ENCODE measurements at regions not wholly inside any gene's neighbourhood (a gene's known extent, or its start where the extent isn't known, plus 50 kb on each side); places are given as distances from the start of the nearest gene placed in this dataset.
"Not testable (repeated sequence)": the region's sequence is repeated elsewhere in the genome, so short reads cannot be mapped to it uniquely, and the experiment has no call there.

GRCh38 chr4:77268108-77268507 lies 111.1 kb downstream of the CCNG2 start:
- Mint-ChIP-seq H3K27me3 (ENCODE audit: insufficient read depth, unreplicated experiment) (no peaks in the 10 kb centered on the region), H3K9me3 (ENCODE audit: unreplicated experiment) (peaks cover 21% of the 10 kb centered on the region), H3K4me3 (ENCODE audit: unreplicated experiment) (no peak overlapping the region), H3K4me1 (ENCODE audit: low read depth, unreplicated experiment) (peaks cover 12% of the 10 kb centered on the region), H3K27ac (ENCODE audit: unreplicated experiment) (no peak overlapping the region), H3K36me3 (ENCODE audit: insufficient read depth, unreplicated experiment) (no peaks in the 10 kb centered on the region)
- no peak for TF ChIP-seq CTCF (IDR thresholded peaks at IDR 0.05; ENCODE audit: insufficient read depth in 1 of 2, low read depth in 1 of 2, low read length in 1 of 2, severe bottlenecking in 1 of 2, unreplicated experiment in 1 of 2)
- BruUV-seq (replicated peaks): no TSS peak
- Histone ChIP-seq H3K9me3 (peaks cover 13% of the 10 kb centered on the region), H3K36me3 (ENCODE audit: control insufficient read depth, insufficient read depth, low read length) (no peaks in the 10 kb centered on the region), H3K4me3 (ENCODE audit: low read depth, low read length) (no peak overlapping the region), H3K4me1 (peaks cover 10% of the 10 kb centered on the region; the same call in 1 of the 2 replicates), H3K27me3 (replicated peaks; ENCODE audit: control insufficient read depth, insufficient read depth, low read length) (no peaks in the 10 kb centered on the region)
- intact Hi-C loops (cut with micrococcal nuclease; ENCODE audit: unreplicated experiment): no loop called here
- ChIA-PET CTCF (no interaction called here), POLR2A (no interaction called here)
- no peak for DNase-seq

- no peaks in the 10 kb centered on the region for H3K36me3 ChIP-seq (ENCODE audit: control insufficient read depth, insufficient read depth, low read length)
- ChIA-PET CTCF (no interaction called here), POLR2A (no interaction called here)
- TF ChIP-seq CTCF (IDR thresholded peaks at IDR 0.05; ENCODE audit: insufficient read depth in 1 of 2, low read depth in 1 of 2, low read length in 1 of 2, severe bottlenecking in 1 of 2, unreplicated experiment in 1 of 2): no peak
- peaks cover 8% of the 10 kb centered on the region for H3K9me3 ChIP-seq
- no peak for DNase-seq
- Mint-ChIP-seq H3K4me1 (ENCODE audit: low read depth, unreplicated experiment) (no peaks in the 10 kb centered on the region), H3K27ac (ENCODE audit: unreplicated experiment) (no peak overlapping the region), H3K27me3 (ENCODE audit: insufficient read depth, unreplicated experiment) (no peaks in the 10 kb centered on the region), H3K4me3 (ENCODE audit: unreplicated experiment) (no peak overlapping the region), H3K9me3 (ENCODE audit: unreplicated experiment) (peaks cover 13% of the 10 kb centered on the region), H3K36me3 (ENCODE audit: insufficient read depth, unreplicated experiment) (no peaks in the 10 kb centered on the region)
- H3K4me3 ChIP-seq (ENCODE audit: low read depth, low read length): no peak overlapping the region
- BruUV-seq (replicated peaks): no TSS peak
- H3K4me1 ChIP-seq: 0 out of 2 replicates have a peak, but pooled peaks cover 3% of the 10 kb centered on the region
- intact Hi-C loops (cut with micrococcal nuclease; ENCODE audit: unreplicated experiment): no loop called here
- no peaks in the 10 kb centered on the region for H3K27me3 ChIP-seq (replicated peaks; ENCODE audit: control insufficient read depth, insufficient read depth, low read length)
Observed at GRCh38 chr4:77269505-77269904, 112.5 kb downstream of the CCNG2 start.

- Mint-ChIP-seq H3K27ac (ENCODE audit: unreplicated experiment) (no peak overlapping the region), H3K9me3 (ENCODE audit: unreplicated experiment) (peaks cover 11% of the 10 kb centered on the region), H3K36me3 (ENCODE audit: insufficient read depth, unreplicated experiment) (no peaks in the 10 kb centered on the region), H3K27me3 (ENCODE audit: insufficient read depth, unreplicated experiment) (peaks cover 3% of the 10 kb centered on the region), H3K4me1 (ENCODE audit: low read depth, unreplicated experiment) (no peaks in the 10 kb centered on the region), H3K4me3 (ENCODE audit: unreplicated experiment) (no peak overlapping the region)
- POLR2A ChIA-PET: no interaction called here
- Histone ChIP-seq H3K9me3 (no peaks in the 10 kb centered on the region), H3K27me3 (replicated peaks; ENCODE audit: control insufficient read depth, insufficient read depth, low read length) (no peaks in the 10 kb centered on the region), H3K4me1 (no peaks in the 10 kb centered on the region), H3K36me3 (ENCODE audit: control insufficient read depth, insufficient read depth, low read length) (no peaks in the 10 kb centered on the region), H3K4me3 (ENCODE audit: low read depth, low read length) (no peak overlapping the region)
- no peak for DNase-seq
- BruUV-seq (replicated peaks): no TSS peak
- TF ChIP-seq CTCF (IDR thresholded peaks at IDR 0.05; ENCODE audit: insufficient read depth in 1 of 2, low read depth in 1 of 2, low read length in 1 of 2, severe bottlenecking in 1 of 2, unreplicated experiment in 1 of 2): no peak
- intact Hi-C loops (cut with micrococcal nuclease; ENCODE audit: unreplicated experiment): no loop called here
- CTCF ChIA-PET: no interaction called here
Observed at GRCh38 chr4:77273412-77273811, 116.4 kb downstream of the CCNG2 start.

GRCh38 chr4:77279114-77279513 lies 122.1 kb downstream of the CCNG2 start:
- CTCF ChIA-PET; H3K27me3 ChIP-seq (replicated peaks; ENCODE audit: control insufficient read depth, insufficient read depth, low read length): not testable (repeated sequence)

More at GRCh38 chr4:77279114-77279513, 122.1 kb downstream of the CCNG2 start:
- H3K9me3 Mint-ChIP-seq (ENCODE audit: unreplicated experiment); H3K36me3 ChIP-seq (ENCODE audit: control insufficient read depth, insufficient read depth, low read length); H3K4me1 Mint-ChIP-seq (ENCODE audit: low read depth, unreplicated experiment); H3K4me3 Mint-ChIP-seq (ENCODE audit: unreplicated experiment); H3K27ac Mint-ChIP-seq (ENCODE audit: unreplicated experiment); DNase-seq; H3K4me1 ChIP-seq; H3K27me3 Mint-ChIP-seq (ENCODE audit: insufficient read depth, unreplicated experiment); BruUV-seq (replicated peaks); H3K36me3 Mint-ChIP-seq (ENCODE audit: insufficient read depth, unreplicated experiment); intact Hi-C loops (cut with micrococcal nuclease; ENCODE audit: unreplicated experiment); POLR2A ChIA-PET; H3K4me3 ChIP-seq (ENCODE audit: low read depth, low read length); H3K9me3 ChIP-seq: not testable (repeated sequence)
